Naive thymus-derived CD8-positive, alpha-beta T cell (primary cell): ENCODE measurements at regions not wholly inside any gene's neighbourhood (a gene's known extent, or its start where the extent isn't known, plus 50 kb on each side); places are given as distances from the start of the nearest gene placed in this dataset.

Experiments
- ATAC-seq, 2 donors: fragments of 150-1000 bp; cut with Tn5 transposase in 1 of 2; sonication (Bioruptor Pico), chemical (Tn5 transposase) in 1 of 2; 1 replicate in 1 of 2; 2 replicates in 1 of 2; pipeline ENCODE4 v1.10.0; 2021; ENCODE audit warnings: mild to moderate bottlenecking in 2 of 2, moderate library complexity in 2 of 2
- POLR2A ChIA-PET: fragments of 350-600 bp; sonication (Branson Sonifier 250); formaldehyde crosslinking; loops from one replicate; lab custom pipeline; 2021; ENCODE audit warnings: antibody characterized with exemption; lab: Charles Lee
- DNase-seq, 10 donors: peaks; one replicate each; pipeline versions ENCODE4 v3.0.0 to v3.0.0-alpha.2; 2020 to 2022
- H3K27ac Mint-ChIP-seq, 10 donors: one replicate each; pipeline ENCODE4 v1.8.0; 2020 to 2022; ENCODE audit warnings: mild to moderate bottlenecking in 10 of 10, mixed read lengths in 10 of 10, moderate library complexity in 4 of 10, inconsistent platforms in 1 of 10
- H3K27me3 Mint-ChIP-seq, 5 donors: one replicate each; pipeline ENCODE4 v1.8.0; 2021 to 2022; ENCODE audit warnings: mixed read lengths in 5 of 5
- H3K36me3 Mint-ChIP-seq, 3 donors: one replicate each; pipeline ENCODE4 v1.8.0; 2020 to 2022; ENCODE audit warnings: mixed read lengths in 3 of 3, mild to moderate bottlenecking in 2 of 3, inconsistent platforms in 1 of 3
- H3K4me1 Mint-ChIP-seq, 4 donors: one replicate each; pipeline ENCODE4 v1.8.0; 2021 to 2022; ENCODE audit warnings: mixed read lengths in 4 of 4
- H3K4me3 Mint-ChIP-seq, 10 donors: one replicate each; pipeline ENCODE4 v1.8.0; 2020 to 2022; ENCODE audit warnings: mild to moderate bottlenecking in 10 of 10, mixed read lengths in 10 of 10, moderate library complexity in 6 of 10, inconsistent platforms in 1 of 10
- H3K9me3 Mint-ChIP-seq, 9 donors: one replicate each; pipeline ENCODE4 v1.8.0; 2020 to 2022; ENCODE audit warnings: mixed read lengths in 9 of 9, mild to moderate bottlenecking in 3 of 9, inconsistent platforms in 1 of 9, moderate library complexity in 1 of 9

GRCh38 chr2:78020491-78020890 is 498.3 kb upstream of the LRRTM4 start:
- Mint-ChIP-seq H3K36me3 (peaks cover 0 to 4% (median 0%) of the 10 kb centered on the region in 3 donors), H3K27ac (no peak overlapping the region)
- POLR2A ChIA-PET, result no interaction called here

DNA sequence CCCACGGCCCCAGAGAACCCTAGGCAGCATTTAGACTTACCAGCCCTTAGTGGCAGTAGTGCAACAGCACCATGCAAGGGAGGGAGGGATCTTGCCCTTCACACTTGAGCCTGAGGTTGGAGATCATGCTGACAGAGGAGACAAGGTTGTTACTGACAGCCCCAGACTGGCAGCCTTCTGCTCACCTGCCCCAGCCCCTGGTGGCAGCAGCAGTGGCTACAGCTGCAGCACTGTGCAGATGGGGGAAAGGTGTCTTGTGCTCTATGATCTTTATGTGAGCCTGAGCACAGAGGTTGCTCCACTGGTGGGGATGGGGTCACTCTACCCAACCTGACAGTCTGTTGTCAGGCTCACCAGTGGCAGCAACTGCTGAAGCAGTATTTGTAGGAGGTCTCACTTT is 501.2 kb upstream of the LRRTM4 start:
- DNase-seq (no peak), ATAC-seq (no peak)
- Mint-ChIP-seq H3K4me1 (no peaks in the 10 kb centered on the region), H3K27ac (no peak overlapping the region), H3K27me3 (no peaks in the 10 kb centered on the region), H3K9me3 (peaks cover 0 to 28% (median 9%) of the 10 kb centered on the region in 9 donors), H3K4me3 (no peak overlapping the region), H3K36me3 (peaks cover 0 to 4% (median 0%) of the 10 kb centered on the region in 3 donors)
- POLR2A ChIA-PET, result no interaction called here

More at GRCh38 chr2:78020491-78020890, 498.3 kb upstream of the LRRTM4 start:
- ATAC-seq, result no peak
- Mint-ChIP-seq H3K4me3 (no peak overlapping the region), H3K4me1 (no peaks in the 10 kb centered on the region), H3K27me3 (no peaks in the 10 kb centered on the region), H3K9me3 (peaks cover 1 to 25% (median 5%) of the 10 kb centered on the region in 9 donors)
- DNase-seq, result no peak

GRCh38 chr2:78024996-78025395 is 502.8 kb upstream of the LRRTM4 start:
- POLR2A ChIA-PET, result no interaction called here
- peaks cover 0 to 11% (median 0%) of the 10 kb centered on the region in 3 donors for H3K36me3 Mint-ChIP-seq
- H3K9me3 Mint-ChIP-seq, result peaks cover 9 to 37% (median 14%) of the 10 kb centered on the region in 9 donors
- no peak overlapping the region for H3K27ac Mint-ChIP-seq
- H3K4me1 Mint-ChIP-seq, result no peaks in the 10 kb centered on the region
- H3K27me3 Mint-ChIP-seq, result no peaks in the 10 kb centered on the region
- DNase-seq (no peak), ATAC-seq (no peak)
- no peak overlapping the region for H3K4me3 Mint-ChIP-seq

DNA sequence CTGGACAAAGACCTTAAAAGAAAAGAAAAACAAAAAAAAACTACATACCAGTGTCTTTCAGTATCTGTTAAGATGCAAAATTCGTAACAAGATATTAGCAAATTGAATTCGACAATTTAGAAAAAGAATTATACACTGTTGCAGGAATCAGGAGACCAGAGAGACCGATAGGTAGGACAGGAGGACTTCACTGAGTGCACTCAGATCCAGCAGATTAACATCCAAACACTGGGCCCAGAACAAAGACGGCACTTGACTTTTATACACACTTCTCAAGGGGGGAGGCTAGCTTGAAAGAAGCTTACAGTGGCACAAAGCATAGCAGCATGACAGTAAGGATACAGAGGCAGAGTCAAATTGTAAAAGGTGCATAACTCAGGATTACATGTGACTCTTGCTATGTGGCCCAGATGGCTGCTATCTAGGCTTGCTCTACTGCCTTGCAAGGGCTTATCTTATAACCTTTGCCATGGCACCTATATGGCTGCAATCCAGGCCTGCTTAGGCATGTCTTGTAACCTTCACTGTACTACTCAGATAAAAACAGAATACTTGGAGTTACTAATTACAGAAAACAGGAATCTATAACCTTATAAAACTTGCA is 507.3 kb upstream of the LRRTM4 start:
- ATAC-seq, result no peak
- peaks cover 0 to 35% (median 19%) of the 10 kb centered on the region in 9 donors for H3K9me3 Mint-ChIP-seq
- POLR2A ChIA-PET, result no interaction called here

DNA sequence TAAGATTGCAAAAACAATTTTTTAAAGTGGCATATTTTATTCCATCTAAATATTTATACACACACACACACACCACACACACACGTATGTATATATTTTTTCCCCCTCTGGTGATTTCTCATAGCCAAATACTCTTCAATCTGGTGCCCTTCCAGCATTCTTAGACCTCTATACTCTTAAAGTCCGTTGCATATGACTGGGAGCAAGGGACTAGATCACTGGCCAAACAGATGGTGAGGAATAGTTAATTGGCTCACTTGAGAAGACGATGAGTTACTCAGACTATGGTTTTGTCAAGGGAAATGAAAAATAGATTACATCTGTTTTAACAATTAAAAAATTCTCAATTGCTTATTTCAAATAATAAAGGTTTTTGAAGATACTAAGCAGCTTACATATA is 512.5 kb upstream of the LRRTM4 start:
- H3K4me1 Mint-ChIP-seq, result no peaks in the 10 kb centered on the region
- DNase-seq, result no peak
- no peak for ATAC-seq
- H3K27me3 Mint-ChIP-seq, result no peaks in the 10 kb centered on the region
- no peak overlapping the region for H3K4me3 Mint-ChIP-seq
- peaks cover 6 to 35% (median 14%) of the 10 kb centered on the region in 9 donors for H3K9me3 Mint-ChIP-seq
- POLR2A ChIA-PET, result no interaction called here
- no peak overlapping the region for H3K27ac Mint-ChIP-seq
- H3K36me3 Mint-ChIP-seq, result peaks cover 0 to 5% (median 0%) of the 10 kb centered on the region in 3 donors

More for the DNA sequence above, 507.3 kb upstream of the LRRTM4 start:
- DNase-seq, result no peak
- Mint-ChIP-seq H3K27me3 (no peaks in the 10 kb centered on the region), H3K27ac (no peak overlapping the region), H3K36me3 (peaks cover 0 to 7% (median 0%) of the 10 kb centered on the region in 3 donors), H3K4me3 (no peak overlapping the region), H3K4me1 (no peaks in the 10 kb centered on the region)

GRCh38 chr2:78035804-78036203 is 513.6 kb upstream of the LRRTM4 start:
- Mint-ChIP-seq H3K4me1 (no peaks in the 10 kb centered on the region), H3K36me3 (peaks cover 0 to 3% (median 0%) of the 10 kb centered on the region in 3 donors), H3K4me3 (no peak overlapping the region), H3K27me3 (no peaks in the 10 kb centered on the region), H3K9me3 (peaks cover 6 to 37% (median 13%) of the 10 kb centered on the region in 9 donors), H3K27ac (no peak overlapping the region)
- POLR2A ChIA-PET, result no interaction called here
- no peak for ATAC-seq
- DNase-seq, result no peak

GRCh38 chr2:78051480-78051879 is 529.3 kb upstream of the LRRTM4 start:
- no peaks in the 10 kb centered on the region for H3K27me3 Mint-ChIP-seq
- H3K36me3 Mint-ChIP-seq, result peaks cover 0 to 9% (median 0%) of the 10 kb centered on the region in 3 donors
- no peaks in the 10 kb centered on the region for H3K4me1 Mint-ChIP-seq
- POLR2A ChIA-PET, result no interaction called here
- no peak overlapping the region for H3K4me3 Mint-ChIP-seq
- H3K9me3 Mint-ChIP-seq, result peaks cover 7 to 75% (median 46%) of the 10 kb centered on the region in 9 donors
- DNase-seq, result no peak
- H3K27ac Mint-ChIP-seq, result no peak overlapping the region
- no peak for ATAC-seq

DNA sequence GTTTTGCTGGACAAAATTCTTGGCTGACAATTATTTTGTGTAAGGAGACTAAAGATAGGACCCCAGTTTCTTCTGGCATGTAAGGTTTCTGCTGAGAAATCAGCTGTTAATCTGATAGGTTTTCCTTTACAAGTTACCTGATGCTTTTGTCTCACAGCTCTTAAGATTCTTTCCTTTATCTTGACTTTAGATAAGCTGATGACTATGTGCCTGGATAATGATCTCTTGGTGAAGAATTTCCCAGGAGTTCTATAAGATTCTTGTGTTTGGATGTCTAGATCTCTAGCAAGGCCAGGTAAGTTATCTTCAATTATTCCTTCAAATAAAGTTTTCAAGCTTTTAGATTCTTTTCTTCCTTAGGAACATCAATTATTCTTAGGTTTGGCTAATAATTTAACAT is 534.8 kb upstream of the LRRTM4 start:
- peaks cover 5 to 39% (median 21%) of the 10 kb centered on the region in 9 donors for H3K9me3 Mint-ChIP-seq

DNA sequence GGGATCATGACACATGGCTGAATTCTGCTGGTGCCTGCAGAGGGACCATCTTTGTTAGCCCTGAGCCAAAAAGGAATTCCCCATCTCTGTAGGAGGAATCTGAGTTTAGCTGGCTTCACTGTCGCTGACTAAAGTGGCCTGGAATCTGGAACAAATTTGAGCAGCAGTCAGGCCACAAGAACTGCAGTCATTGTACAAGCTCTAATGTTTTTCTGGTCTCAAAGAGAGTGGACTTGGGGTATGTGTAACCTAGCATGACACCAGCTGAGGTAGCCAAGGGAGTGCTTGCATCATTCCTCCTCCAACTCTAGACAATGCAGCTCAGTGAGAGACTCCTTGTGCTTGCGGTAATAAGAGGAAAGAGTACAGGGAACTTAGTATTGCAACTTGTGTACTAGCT is 539.1 kb upstream of the LRRTM4 start:
- POLR2A ChIA-PET, result no interaction called here
- Mint-ChIP-seq H3K27ac (no peak overlapping the region), H3K9me3 (peaks cover 2 to 18% (median 12%) of the 10 kb centered on the region in 9 donors), H3K4me3 (no peak overlapping the region), H3K27me3 (no peaks in the 10 kb centered on the region), H3K36me3 (no peaks in the 10 kb centered on the region), H3K4me1 (no peaks in the 10 kb centered on the region)
- no peak for ATAC-seq
- DNase-seq, result no peak

More for the DNA sequence above, 534.8 kb upstream of the LRRTM4 start:
- no peaks in the 10 kb centered on the region for H3K4me1 Mint-ChIP-seq
- H3K36me3 Mint-ChIP-seq, result no peaks in the 10 kb centered on the region
- POLR2A ChIA-PET, result no interaction called here
- no peak overlapping the region for H3K27ac Mint-ChIP-seq
- ATAC-seq, result no peak
- no peak for DNase-seq
- no peak overlapping the region for H3K4me3 Mint-ChIP-seq
- H3K27me3 Mint-ChIP-seq, result no peaks in the 10 kb centered on the region

- Mint-ChIP-seq H3K4me1 (no peaks in the 10 kb centered on the region), H3K9me3 (peaks cover 2 to 15% (median 10%) of the 10 kb centered on the region in 9 donors), H3K4me3 (no peak overlapping the region), H3K36me3 (no peaks in the 10 kb centered on the region), H3K27ac (no peak overlapping the region), H3K27me3 (no peaks in the 10 kb centered on the region)
- ATAC-seq (no peak), DNase-seq (no peak)
- POLR2A ChIA-PET, result no interaction called here
Observed at GRCh38 chr2:78061732-78062131, 539.6 kb upstream of the LRRTM4 start.

DNA sequence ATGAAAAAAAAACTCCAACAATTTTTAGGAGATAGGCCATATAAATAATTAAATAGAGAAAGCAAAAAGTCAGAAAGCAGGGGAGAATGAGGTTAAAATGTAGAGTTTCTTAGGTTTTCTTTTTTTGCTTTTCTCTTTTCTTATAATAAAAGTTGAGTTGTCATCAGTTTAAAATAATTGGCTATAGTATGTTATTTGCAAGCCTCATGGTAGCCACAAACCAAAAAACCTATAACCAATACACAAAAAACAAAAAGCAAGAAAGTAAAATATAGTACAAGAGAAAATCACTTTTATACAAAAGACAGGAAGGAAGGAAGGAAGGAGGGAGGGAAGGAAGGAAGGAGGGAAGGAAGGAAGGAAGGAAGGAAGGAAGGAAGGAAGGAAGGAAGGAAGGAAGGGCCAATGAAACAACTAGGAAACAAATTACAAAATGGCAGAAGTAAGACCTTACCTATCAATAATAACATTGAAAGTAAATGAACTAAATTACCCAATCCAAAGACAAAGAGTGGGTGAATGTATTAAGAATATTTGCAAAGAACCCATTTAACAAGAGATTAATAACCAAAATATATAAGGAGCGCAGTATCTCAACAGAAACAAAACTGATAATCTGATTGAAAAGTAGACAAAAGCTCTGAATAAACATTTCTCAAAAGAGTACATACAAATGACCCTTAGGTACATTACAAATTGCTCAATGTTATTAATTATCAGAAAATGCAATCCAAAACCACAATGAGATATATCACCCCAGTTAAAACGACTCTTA is 541.3 kb upstream of the LRRTM4 start:
- DNase-seq (no peak), ATAC-seq (no peak)
- no peaks in the 10 kb centered on the region for H3K27me3 Mint-ChIP-seq
- H3K4me3 Mint-ChIP-seq, result no peak overlapping the region
- POLR2A ChIA-PET, result no interaction called here
- H3K9me3 Mint-ChIP-seq, result peaks cover 2 to 21% (median 8%) of the 10 kb centered on the region in 9 donors
- H3K27ac Mint-ChIP-seq, result no peak overlapping the region
- no peaks in the 10 kb centered on the region for H3K4me1 Mint-ChIP-seq
- H3K36me3 Mint-ChIP-seq, result no peaks in the 10 kb centered on the region

DNA sequence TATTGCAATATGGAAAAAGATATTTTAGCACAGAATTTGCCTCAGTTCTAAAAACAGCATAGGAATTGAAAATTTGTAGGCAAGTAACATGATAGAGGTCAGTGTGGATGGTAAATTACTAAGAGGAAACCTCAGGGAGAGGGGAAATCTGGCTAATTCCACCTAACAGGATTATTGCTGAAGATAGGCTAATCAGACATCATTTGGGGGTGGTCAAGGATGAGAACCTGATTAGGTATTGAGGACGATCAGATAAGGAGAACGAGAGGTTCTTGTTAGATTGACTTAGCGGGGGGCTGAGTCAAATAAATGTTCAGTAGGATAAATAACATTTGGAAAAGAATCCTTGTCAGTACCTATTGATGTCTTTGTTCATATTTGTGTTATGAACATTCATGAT is 543.2 kb upstream of the LRRTM4 start:
- no peak overlapping the region for H3K27ac Mint-ChIP-seq
- POLR2A ChIA-PET, result no interaction called here
- peaks cover 0 to 21% (median 7%) of the 10 kb centered on the region in 9 donors for H3K9me3 Mint-ChIP-seq
- ATAC-seq, result no peak
- H3K4me1 Mint-ChIP-seq, result no peaks in the 10 kb centered on the region
- H3K36me3 Mint-ChIP-seq, result no peaks in the 10 kb centered on the region
- H3K27me3 Mint-ChIP-seq, result no peaks in the 10 kb centered on the region
- no peak for DNase-seq
- no peak overlapping the region for H3K4me3 Mint-ChIP-seq

GRCh38 chr2:78068808-78069207 is 546.6 kb upstream of the LRRTM4 start:
- Mint-ChIP-seq H3K4me3 (no peak overlapping the region), H3K9me3 (peaks cover 0 to 17% (median 7%) of the 10 kb centered on the region in 9 donors), H3K36me3 (no peaks in the 10 kb centered on the region), H3K27ac (no peak overlapping the region), H3K4me1 (no peaks in the 10 kb centered on the region), H3K27me3 (no peaks in the 10 kb centered on the region)
- POLR2A ChIA-PET, result no interaction called here
- no peak for ATAC-seq
- no peak for DNase-seq
